Mesenchymal stem cell (in vitro differentiated cells and primary cell): ENCODE measurements at regions not wholly inside any gene's neighbourhood (a gene's known extent, or its start where the extent isn't known, plus 50 kb on each side); places are given as distances from the start of the nearest gene placed in this dataset.

Source experiments
- DNase-seq: peaks from one replicate; pipeline ENCODE4 v3.0.0-alpha.2; 2013
- H2AFZ ChIP-seq: one replicate; pipeline ENCODE4 v1.6.1; 2013; ENCODE audit warnings: low read depth, mild to moderate bottlenecking, control low read depth, inconsistent platforms, low read length, moderate library complexity
- H2AK5ac ChIP-seq: 2 replicates; pipeline ENCODE4 v1.6.1; 2013; ENCODE audit warnings: low read length, moderate library complexity, mild to moderate bottlenecking, inconsistent platforms; ENCODE audit not compliant: severe bottlenecking
- H2BK120ac ChIP-seq: one replicate; pipeline ENCODE4 v1.6.1; 2013; ENCODE audit warnings: low read depth, mild to moderate bottlenecking, inconsistent platforms, low read length, moderate library complexity
- H2BK12ac ChIP-seq, 2 experiments: one replicate each; pipeline ENCODE4 v1.6.1; 2013; ENCODE audit warnings: inconsistent platforms in 2 of 2, low read length in 2 of 2, mild to moderate bottlenecking in 2 of 2, moderate library complexity in 2 of 2, control low read depth in 1 of 2
- H2BK15ac ChIP-seq: one replicate; pipeline ENCODE4 v1.6.1; 2013; ENCODE audit warnings: mild to moderate bottlenecking, low read depth, inconsistent platforms; ENCODE audit not compliant: poor library complexity, severe bottlenecking
- H2BK5ac ChIP-seq: 2 replicates; pipeline ENCODE4 v1.6.1; 2013; ENCODE audit warnings: low read depth, mild to moderate bottlenecking, low read length, control low read depth, inconsistent platforms; ENCODE audit not compliant: poor library complexity, severe bottlenecking
- H3K14ac ChIP-seq, 2 experiments: one replicate each; pipeline ENCODE4 v1.6.1; 2013; ENCODE audit warnings: inconsistent platforms in 2 of 2, low read length in 2 of 2, control low read depth in 1 of 2, mild to moderate bottlenecking in 1 of 2, moderate library complexity in 1 of 2
- H3K18ac ChIP-seq, 2 experiments: one replicate each; pipeline ENCODE4 v1.6.1; 2013; ENCODE audit warnings: inconsistent platforms in 2 of 2, low read length in 2 of 2, control low read depth in 1 of 2, low read depth in 1 of 2, mild to moderate bottlenecking in 1 of 2
- H3K23ac ChIP-seq, 2 experiments: one replicate each; pipeline ENCODE4 v1.6.1; 2013; ENCODE audit warnings: inconsistent platforms in 2 of 2, low read length in 2 of 2, mild to moderate bottlenecking in 2 of 2, moderate library complexity in 2 of 2, control low read depth in 1 of 2
- H3K27ac ChIP-seq: 2 replicates; pipeline ENCODE4 v1.5.1; 2013; ENCODE audit warnings: mild to moderate bottlenecking, moderate library complexity, low read length, control low read depth, inconsistent platforms; ENCODE audit not compliant: poor library complexity, severe bottlenecking
- H3K27me3 ChIP-seq, 2 experiments: 2 replicates each; pipeline versions ENCODE4 v1.6.1 to v1.7.0; 2013; ENCODE audit warnings: low read length in 2 of 2, mild to moderate bottlenecking in 2 of 2, moderate library complexity in 2 of 2, control low read depth in 1 of 2, inconsistent platforms in 1 of 2; ENCODE audit not compliant: control insufficient read depth in 1 of 2, insufficient read depth in 1 of 2
- H3K36me3 ChIP-seq, 2 experiments: 2 replicates each; pipeline versions ENCODE4 v1.6.1 to v1.7.0; 2013; ENCODE audit warnings: low read length in 2 of 2, control low read depth in 1 of 2, inconsistent platforms in 1 of 2, low read depth in 1 of 2, mild to moderate bottlenecking in 1 of 2; ENCODE audit not compliant: insufficient read depth in 2 of 2, control insufficient read depth in 1 of 2
- H3K4ac ChIP-seq, 2 experiments: one replicate each; pipeline ENCODE4 v1.6.1; 2013; ENCODE audit warnings: inconsistent platforms in 2 of 2, low read length in 2 of 2, mild to moderate bottlenecking in 2 of 2, moderate library complexity in 2 of 2, control low read depth in 1 of 2, low read depth in 1 of 2
- H3K4me1 ChIP-seq: 2 replicates; pipeline ENCODE4 v1.6.1; 2013; ENCODE audit warnings: low read depth, low read length, control low read depth; ENCODE audit not compliant: control insufficient read depth, insufficient read depth
- H3K4me2 ChIP-seq: 2 replicates; pipeline ENCODE4 v1.6.1; 2013; ENCODE audit warnings: low read length, mild to moderate bottlenecking, inconsistent platforms; ENCODE audit not compliant: poor library complexity, severe bottlenecking
- H3K4me3 ChIP-seq, 2 experiments: 2 replicates each; pipeline versions ENCODE4 v1.5.1 to v1.7.0; 2013; ENCODE audit warnings: low read length in 2 of 2, mild to moderate bottlenecking in 2 of 2, control low read depth in 1 of 2, low read depth in 1 of 2; ENCODE audit not compliant: insufficient read depth in 1 of 2
- H3K79me1 ChIP-seq: replicated peaks from 2 replicates; pipeline ENCODE4 v1.6.1; 2013; ENCODE audit warnings: mild to moderate bottlenecking, control low read depth, low read length, inconsistent platforms; ENCODE audit not compliant: poor library complexity, severe bottlenecking
- H3K9ac ChIP-seq: 2 replicates; pipeline ENCODE4 v1.7.0; 2013; ENCODE audit warnings: mild to moderate bottlenecking, low read length, moderate library complexity
- H3K9me3 ChIP-seq: 2 replicates; pipeline ENCODE4 v1.7.0; 2013; ENCODE audit warnings: mild to moderate bottlenecking, low read length; ENCODE audit not compliant: control insufficient read depth
- H4K8ac ChIP-seq: one replicate; pipeline ENCODE4 v1.6.1; 2013; ENCODE audit warnings: inconsistent platforms, mild to moderate bottlenecking, low read length, moderate library complexity
- H4K91ac ChIP-seq: one replicate; pipeline ENCODE4 v1.6.1; 2013; ENCODE audit warnings: mild to moderate bottlenecking, low read length, inconsistent platforms
- WGBS: methylation state at CpG from one replicate; pipeline ENCODE4 v1.1.7; 2013; ENCODE audit warnings: mixed read lengths; 5-methylcytosine and 5-hydroxymethylcytosine counted together

- Histone ChIP-seq H2AFZ (no peak overlapping the region), H3K79me1 (no peaks in the 10 kb centered on the region), H3K4ac (no peak overlapping the region), H3K14ac (no peak overlapping the region), H3K4me2 (no peak overlapping the region), H3K36me3 (no peaks in the 10 kb centered on the region), H3K18ac (no peak overlapping the region), H3K27ac (no peak overlapping the region), H3K23ac (no peak overlapping the region), H2BK15ac (no peak overlapping the region), H2BK5ac (no peak overlapping the region), H2BK120ac (no peak overlapping the region), H3K9ac (no peak overlapping the region), H2AK5ac (no peak overlapping the region), H3K4me1 (no peaks in the 10 kb centered on the region), H2BK12ac (no peak overlapping the region), H3K27me3 (peaks cover 4 to 24% of the 10 kb centered on the region in 2 experiments), H4K8ac (no peak overlapping the region), H3K4me3 (no peak overlapping the region), H3K9me3 (no peaks in the 10 kb centered on the region), H4K91ac (no peak overlapping the region)
- no peak for DNase-seq
- no CpG with 5 or more reads among the region's 1 CpG for WGBS
These were observed 132.4 kb upstream of the C2CD4B start for GRCh38 chr15:62297522-62297921.

- WGBS: 71% methylated on average over 5 of the region's 5 CpGs
- Histone ChIP-seq H3K36me3 (no peaks in the 10 kb centered on the region), H3K4me1 (no peaks in the 10 kb centered on the region), H4K8ac (no peak overlapping the region), H3K79me1 (no peaks in the 10 kb centered on the region), H4K91ac (no peak overlapping the region), H2AK5ac (no peak overlapping the region), H2AFZ (no peak overlapping the region), H3K9ac (no peak overlapping the region), H2BK5ac (no peak overlapping the region), H3K18ac (no peak overlapping the region), H3K9me3 (no peaks in the 10 kb centered on the region), H3K14ac (no peak overlapping the region), H3K4me2 (no peak overlapping the region), H2BK12ac (no peak overlapping the region), H3K23ac (no peak overlapping the region), H2BK15ac (no peak overlapping the region), H3K27me3 (peaks cover 4 to 26% of the 10 kb centered on the region in 2 experiments), H3K4ac (no peak overlapping the region), H3K4me3 (no peak overlapping the region), H2BK120ac (no peak overlapping the region), H3K27ac (no peak overlapping the region)
- DNase-seq: no peak
These were observed 132.8 kb upstream of the C2CD4B start for GRCh38 chr15:62297933-62298332.

- no peak overlapping the region for H3K4me2 ChIP-seq
- no peak overlapping the region for H2BK5ac ChIP-seq
- no peaks in the 10 kb centered on the region for H3K4me1 ChIP-seq
- peaks cover 4 to 32% of the 10 kb centered on the region in 2 experiments for H3K27me3 ChIP-seq
- H3K23ac ChIP-seq: no peak overlapping the region
- no peak overlapping the region for H3K27ac ChIP-seq
- no peaks in the 10 kb centered on the region for H3K9me3 ChIP-seq
- no peak overlapping the region for H2AFZ ChIP-seq
- no peaks in the 10 kb centered on the region for H3K36me3 ChIP-seq
- no peak overlapping the region for H2AK5ac ChIP-seq
- H3K9ac ChIP-seq: no peak overlapping the region
- H3K14ac ChIP-seq: no peak overlapping the region
- 85% methylated on average over 5 of the region's 5 CpGs for WGBS
- no peak overlapping the region for H4K91ac ChIP-seq
- H3K4ac ChIP-seq: no peak overlapping the region
- no peak overlapping the region for H2BK120ac ChIP-seq
- H4K8ac ChIP-seq: no peak overlapping the region
- H3K18ac ChIP-seq: no peak overlapping the region
- H3K79me1 ChIP-seq: no peaks in the 10 kb centered on the region
- H2BK12ac ChIP-seq: no peak overlapping the region
- DNase-seq: no peak
- H2BK15ac ChIP-seq: no peak overlapping the region
- no peak overlapping the region for H3K4me3 ChIP-seq
These were observed 133.7 kb upstream of the C2CD4B start for GRCh38 chr15:62298811-62299210.

GRCh38 chr15:62299541-62299940 is 134.5 kb upstream of the C2CD4B start:
- Histone ChIP-seq H3K36me3 (no peaks in the 10 kb centered on the region), H3K18ac (no peak overlapping the region), H3K4me3 (no peak overlapping the region), H3K79me1 (no peaks in the 10 kb centered on the region), H3K23ac (no peak overlapping the region), H2AFZ (no peak overlapping the region), H3K4me1 (no peaks in the 10 kb centered on the region), H3K27me3 (peaks cover 4 to 35% of the 10 kb centered on the region in 2 experiments), H2AK5ac (no peak overlapping the region), H3K4me2 (no peak overlapping the region), H4K91ac (no peak overlapping the region), H3K9me3 (no peaks in the 10 kb centered on the region), H3K9ac (no peak overlapping the region), H2BK120ac (no peak overlapping the region), H3K4ac (no peak overlapping the region), H4K8ac (no peak overlapping the region), H2BK12ac (no peak overlapping the region), H3K27ac (no peak overlapping the region), H2BK5ac (no peak overlapping the region), H2BK15ac (no peak overlapping the region), H3K14ac (no peak overlapping the region)
- 95% methylated on average over 10 of the region's 10 CpGs for WGBS
- no peak for DNase-seq
